ENCODE measurements at regions not wholly inside any gene's neighbourhood (a gene's known extent, or its start where the extent isn't known, plus 50 kb on each side); places are given as distances from the start of the nearest gene placed in this dataset.

- TF ChIP-seq CTCF (IDR thresholded peaks at IDR 0.05) (no peak), POLR2A (IDR thresholded peaks at IDR 0.05) (no peak)
These were observed 111.3 kb downstream of the SETD4 start for GRCh38 chr21:35948982-35949381.

All from suprapubic skin (tissue), 3 donors.